Panc1 (cell line): ENCODE measurements at regions not wholly inside any gene's neighbourhood (a gene's known extent, or its start where the extent isn't known, plus 50 kb on each side); places are given as distances from the start of the nearest gene placed in this dataset.

ENCODE experiments used
- ATAC-seq: fragments of 200-7000 bp; cut with Tn5 transposase; 2 replicates; pipeline ENCODE4 v1.9.1; 2020; ENCODE audit warnings: mild to moderate bottlenecking, moderate library complexity
- BruUV-seq: library from RNA; stranded (reverse); fragments of 400-500 nt; replicated peaks from 2 replicates; lab custom pipeline; 2021; lab: Mats Ljungman, UMichigan
- CTCF ChIA-PET: fragments of 300-600 bp; sonication (Branson Sonifier 250); formaldehyde crosslinking; loops from one replicate; lab custom pipeline; 2022; ENCODE audit warnings: antibody characterized with exemption; lab: Charles Lee
- POLR2A ChIA-PET: fragments of 300-600 bp; sonication (Branson Sonifier 250); formaldehyde crosslinking; loops from one replicate; lab custom pipeline; 2022; ENCODE audit warnings: antibody characterized with exemption; lab: Charles Lee
- DNase-seq: peaks from one replicate; pipeline ENCODE4 v3.0.0-alpha.2; 2010; ENCODE audit warnings: low read depth, low spot score
- H3K27ac ChIP-seq: 2 replicates; pipeline ENCODE4 v1.5.1; 2011; ENCODE audit warnings: mild to moderate bottlenecking, low read length, inconsistent platforms
- H3K27me3 ChIP-seq: fragments of 200-500 bp; sonication (Bioruptor generic); 2 replicates; pipeline ENCODE4 v1.6.0; 2014; ENCODE audit warnings: low read length, inconsistent platforms; ENCODE audit not compliant: control insufficient read depth, insufficient read depth
- H3K36me3 ChIP-seq: fragments of 200-500 bp; sonication (Bioruptor generic); 2 replicates; pipeline ENCODE4 v1.5.1; 2014; ENCODE audit warnings: inconsistent platforms, mild to moderate bottlenecking, low read length, moderate library complexity; ENCODE audit not compliant: control insufficient read depth, insufficient read depth
- H3K4me1 ChIP-seq: 2 replicates; pipeline ENCODE4 v1.5.1; 2011; ENCODE audit warnings: inconsistent platforms, mild to moderate bottlenecking, low read length, moderate library complexity; ENCODE audit not compliant: control insufficient read depth, insufficient read depth
- H3K4me3 ChIP-seq, 2 experiments: 2 replicates each; pipeline ENCODE4 v1.5.1; 2011 to 2012; ENCODE audit warnings: low read depth in 2 of 2, low read length in 2 of 2, mild to moderate bottlenecking in 2 of 2, inconsistent platforms in 1 of 2, moderate library complexity in 1 of 2
- H3K9me3 ChIP-seq: fragments of 200-500 bp; sonication (Bioruptor generic); 2 replicates; pipeline ENCODE4 v1.5.1; 2014; ENCODE audit warnings: low read depth, mild to moderate bottlenecking, inconsistent platforms, low read length, moderate library complexity; ENCODE audit not compliant: control insufficient read depth, insufficient read depth
- CTCF ChIP-seq: fragments of 450-650 bp; IDR thresholded peaks from 2 replicates; pipeline ENCODE4 v1.5.1; 2017; ENCODE audit warnings: mild to moderate bottlenecking
- POLR2AphosphoS5 ChIP-seq: IDR thresholded peaks from 2 replicates; pipeline ENCODE4 v1.6.1; 2012; ENCODE audit warnings: mild to moderate bottlenecking, low read depth, low read length, moderate library complexity
- REST ChIP-seq, 2 experiments: IDR thresholded peaks; 2 replicates each; pipeline ENCODE4 v1.6.1; 2011 to 2012; ENCODE audit warnings: low read depth in 2 of 2, control low read depth in 1 of 2, low read length in 1 of 2, mild to moderate bottlenecking in 1 of 2, moderate library complexity in 1 of 2; ENCODE audit not compliant: insufficient read depth in 1 of 2
- SIN3A ChIP-seq: IDR thresholded peaks from 2 replicates; pipeline ENCODE4 v1.6.1; 2012; ENCODE audit warnings: low read depth, mild to moderate bottlenecking, low read length, moderate library complexity, borderline replicate concordance; ENCODE audit not compliant: insufficient read depth
- TCF7L2 ChIP-seq: IDR thresholded peaks from 2 replicates; pipeline ENCODE4 v1.6.1; 2011; ENCODE audit warnings: mild to moderate bottlenecking, low read depth, low read length, inconsistent platforms
- in situ Hi-C: cut with HindIII; loops from 2 replicates; pipeline ENCODE4 v1.10.0; 2016; ENCODE audit warnings: low sequenced_read_pairs, low pct_unique_long_range_greater_than_20kb
- intact Hi-C: fragments of 100-400 bp; cut with micrococcal nuclease; formaldehyde crosslinking; loops from one replicate; pipeline ENCODE4 v1.10.0; 2022; ENCODE audit not compliant: unreplicated experiment

GRCh38 chr5:4245076-4245475, 649.4 kb downstream of the IRX1 start:
- ATAC-seq = no peak
- no peak for DNase-seq
- in situ Hi-C loops = no loop called here
- intact Hi-C loops = no loop called here
- no TSS peak for BruUV-seq
- Histone ChIP-seq H3K27me3 (no peaks in the 10 kb centered on the region), H3K4me3 (no peak overlapping the region), H3K27ac (no peak overlapping the region), H3K4me1 (no peaks in the 10 kb centered on the region), H3K36me3 (no peaks in the 10 kb centered on the region), H3K9me3 (no peaks in the 10 kb centered on the region)
- no peak for TF ChIP-seq TCF7L2
- TF ChIP-seq REST (IDR thresholded peaks at IDR 0.05; ENCODE audit: insufficient read depth in 1 of 2, low read depth in 2 of 2, low read length in 1 of 2) = no peak
- no peak for TF ChIP-seq CTCF
- TF ChIP-seq POLR2AphosphoS5 = no peak
- no peak for TF ChIP-seq SIN3A
- POLR2A ChIA-PET = no interaction called here
- CTCF ChIA-PET = no interaction called here

- Histone ChIP-seq H3K4me3 (no peak overlapping the region), H3K4me1 (no peaks in the 10 kb centered on the region), H3K27ac (no peak overlapping the region), H3K36me3 (no peaks in the 10 kb centered on the region), H3K27me3 (no peaks in the 10 kb centered on the region), H3K9me3 (no peaks in the 10 kb centered on the region)
- no peak for TF ChIP-seq TCF7L2
- TF ChIP-seq CTCF = no peak
- no peak for TF ChIP-seq POLR2AphosphoS5
- TF ChIP-seq REST (IDR thresholded peaks at IDR 0.05; ENCODE audit: insufficient read depth in 1 of 2, low read depth in 2 of 2, low read length in 1 of 2) = no peak
- no peak for TF ChIP-seq SIN3A
- CTCF ChIA-PET = no interaction called here
- POLR2A ChIA-PET = no interaction called here
- intact Hi-C loops (no loop called here), in situ Hi-C loops (no loop called here)
- DNase-seq (no peak), ATAC-seq (no peak)
- no TSS peak for BruUV-seq
Observed at GRCh38 chr5:4245511-4245910, 649.9 kb downstream of the IRX1 start.
